OCI-LY3 (cell line): ENCODE measurements at regions not wholly inside any gene's neighbourhood (a gene's known extent, or its start where the extent isn't known, plus 50 kb on each side); places are given as distances from the start of the nearest gene placed in this dataset.

Experiments
- H2AFZ ChIP-seq: fragments of 200-600, 300-600 bp; shearing (Covaris generic); 2 replicates; pipeline ENCODE4 v1.6.0; 2014; ENCODE audit warnings: antibody characterized with exemption, low read depth, low read length
- H3K27ac ChIP-seq: fragments of 200-600, 300-600 bp; sonication (generic); 2 replicates; pipeline ENCODE4 v1.5.1; 2014; ENCODE audit warnings: mild to moderate bottlenecking, low read length, moderate library complexity, mixed read lengths
- H3K27me3 ChIP-seq: fragments of 200-600, 300-600 bp; sonication (generic); 2 replicates; pipeline ENCODE4 v1.6.1; 2014; ENCODE audit warnings: low read depth, low read length, mixed read lengths
- H3K36me3 ChIP-seq: fragments of 200-600, 300-600 bp; sonication (generic); replicated peaks from 2 replicates; pipeline ENCODE3; 2014; ENCODE audit warnings: low read depth, low read length, mixed read lengths
- H3K4me1 ChIP-seq: fragments of 300-600, 200-600 bp; sonication (generic); 2 replicates; pipeline ENCODE4 v1.6.1; 2014; ENCODE audit warnings: low read length, mixed read lengths
- H3K4me2 ChIP-seq: fragments of 200-600, 300-600 bp; sonication (generic); 2 replicates; pipeline ENCODE4 v1.6.1; 2014; ENCODE audit warnings: low read length, mixed read lengths
- H3K4me3 ChIP-seq: fragments of 300-600, 200-600 bp; sonication (generic); 2 replicates; pipeline ENCODE4 v1.5.1; 2014; ENCODE audit warnings: antibody characterized with exemption, mild to moderate bottlenecking, low read length, moderate library complexity
- H3K79me2 ChIP-seq: fragments of 300-600, 200-600 bp; shearing (Covaris generic); 2 replicates; pipeline ENCODE4 v1.6.1; 2014; ENCODE audit warnings: mild to moderate bottlenecking, low read length, mixed read lengths
- H3K9ac ChIP-seq: fragments of 300-600, 200-600 bp; shearing (Covaris generic); 2 replicates; pipeline ENCODE4 v1.6.0; 2014; ENCODE audit warnings: mild to moderate bottlenecking, low read length, moderate library complexity
- H3K9me3 ChIP-seq: fragments of 200-600, 300-600 bp; shearing (Covaris generic); 2 replicates; pipeline ENCODE4 v1.6.1; 2014; ENCODE audit warnings: low read length, mixed read lengths; ENCODE audit not compliant: insufficient read depth
- H4K20me1 ChIP-seq: fragments of 200-600, 300-600 bp; sonication (generic); 2 replicates; pipeline ENCODE4 v1.6.1; 2016; ENCODE audit warnings: low read length, mixed read lengths; ENCODE audit not compliant: insufficient read depth
- EZH2phosphoT487 ChIP-seq: fragments of 200-600 bp; shearing (Covaris generic); IDR thresholded peaks from 2 replicates; pipeline ENCODE4 v1.6.1; 2018; ENCODE audit warnings: antibody characterized with exemption, mixed run types, low read depth
- TF ChIP-seq, protein P1 (sequence below): fragments of 200-600, 300-600 bp; sonication (generic); IDR thresholded peaks from 2 replicates; pipeline ENCODE4 v1.5.1; 2014; ENCODE audit warnings: antibody characterized with exemption, low read length, low read depth

DNA sequence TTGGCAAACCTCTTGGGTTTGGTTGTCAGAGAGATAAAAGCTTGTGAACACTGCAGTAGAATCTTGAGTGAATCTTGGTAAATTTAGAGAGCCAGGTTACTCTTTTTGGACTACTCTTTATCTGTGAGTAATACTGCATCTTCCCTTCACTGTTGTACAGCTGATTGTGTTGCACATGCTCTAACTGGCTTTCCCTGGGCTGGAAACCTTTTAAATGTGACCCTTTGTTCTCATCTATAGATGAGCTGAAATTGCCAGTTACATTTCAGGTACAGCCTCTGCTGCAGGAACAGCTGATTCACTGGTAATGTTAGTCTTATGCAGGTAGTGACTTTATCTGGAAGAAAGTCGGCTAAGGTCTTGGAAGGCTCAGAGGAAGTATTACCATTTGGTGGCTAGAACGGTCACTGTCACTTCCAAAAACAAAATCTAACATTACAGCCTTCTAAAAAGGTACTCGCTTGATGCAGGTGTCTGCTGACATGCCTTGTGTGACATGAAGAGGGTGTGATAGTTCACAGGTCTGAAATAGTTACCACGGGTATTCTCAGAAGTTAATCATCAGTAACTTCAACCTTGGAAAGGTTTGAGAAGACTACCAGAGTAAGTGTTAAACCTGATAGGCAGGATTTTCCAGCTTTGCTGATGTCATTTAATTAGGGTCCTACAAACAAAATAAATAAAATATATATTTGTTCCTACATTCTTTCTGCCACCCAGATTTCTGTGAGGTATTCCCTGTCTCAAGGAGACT lies 851.1 kb downstream of the SLC4A3 start:
- Histone ChIP-seq H3K4me3 (no peak overlapping the region), H3K4me1 (peaks cover 15% of the 10 kb centered on the region), H3K36me3 (no peaks in the 10 kb centered on the region), H2AFZ (no peak overlapping the region), H3K9ac (no peak overlapping the region), H4K20me1 (no peaks in the 10 kb centered on the region), H3K4me2 (no peak overlapping the region), H3K27me3 (no peaks in the 10 kb centered on the region), H3K27ac (no peak overlapping the region), H3K9me3 (no peaks in the 10 kb centered on the region), H3K79me2 (no peaks in the 10 kb centered on the region)
- TF ChIP-seq, protein P1, sequence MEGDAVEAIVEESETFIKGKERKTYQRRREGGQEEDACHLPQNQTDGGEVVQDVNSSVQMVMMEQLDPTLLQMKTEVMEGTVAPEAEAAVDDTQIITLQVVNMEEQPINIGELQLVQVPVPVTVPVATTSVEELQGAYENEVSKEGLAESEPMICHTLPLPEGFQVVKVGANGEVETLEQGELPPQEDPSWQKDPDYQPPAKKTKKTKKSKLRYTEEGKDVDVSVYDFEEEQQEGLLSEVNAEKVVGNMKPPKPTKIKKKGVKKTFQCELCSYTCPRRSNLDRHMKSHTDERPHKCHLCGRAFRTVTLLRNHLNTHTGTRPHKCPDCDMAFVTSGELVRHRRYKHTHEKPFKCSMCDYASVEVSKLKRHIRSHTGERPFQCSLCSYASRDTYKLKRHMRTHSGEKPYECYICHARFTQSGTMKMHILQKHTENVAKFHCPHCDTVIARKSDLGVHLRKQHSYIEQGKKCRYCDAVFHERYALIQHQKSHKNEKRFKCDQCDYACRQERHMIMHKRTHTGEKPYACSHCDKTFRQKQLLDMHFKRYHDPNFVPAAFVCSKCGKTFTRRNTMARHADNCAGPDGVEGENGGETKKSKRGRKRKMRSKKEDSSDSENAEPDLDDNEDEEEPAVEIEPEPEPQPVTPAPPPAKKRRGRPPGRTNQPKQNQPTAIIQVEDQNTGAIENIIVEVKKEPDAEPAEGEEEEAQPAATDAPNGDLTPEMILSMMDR, result no peak
- TF ChIP-seq EZH2phosphoT487, result no peak

DNA sequence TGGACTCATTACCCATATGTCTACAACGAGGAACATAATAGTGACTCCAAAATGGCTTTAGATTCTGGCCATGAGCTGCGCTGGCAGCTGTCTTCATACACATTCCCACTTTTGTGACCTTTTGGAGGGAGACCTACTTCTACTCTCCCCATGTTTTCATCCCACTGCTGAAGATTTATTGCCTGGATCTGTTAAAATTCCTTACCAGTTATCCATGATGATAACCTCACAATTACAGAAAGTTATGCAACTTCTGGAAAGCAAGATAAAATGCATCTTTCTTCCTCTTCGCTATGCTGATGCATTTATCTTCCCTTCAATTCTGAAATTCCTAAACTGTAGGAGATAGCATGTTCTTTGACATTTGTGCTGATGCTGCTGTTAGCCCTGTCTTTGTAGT lies 855.3 kb downstream of the SLC4A3 start:
- H3K9ac ChIP-seq, result no peak overlapping the region
- TF ChIP-seq, protein P1, result no peak
- no peak for TF ChIP-seq EZH2phosphoT487
- H2AFZ ChIP-seq, result no peak overlapping the region
- peaks cover 12% of the 10 kb centered on the region for H3K4me1 ChIP-seq
- H3K4me3 ChIP-seq, result no peak overlapping the region
- H3K27me3 ChIP-seq, result no peaks in the 10 kb centered on the region
- no peaks in the 10 kb centered on the region for H3K36me3 ChIP-seq
- no peak overlapping the region for H3K4me2 ChIP-seq
- no peaks in the 10 kb centered on the region for H4K20me1 ChIP-seq
- H3K27ac ChIP-seq, result no peak overlapping the region
- H3K9me3 ChIP-seq, result no peaks in the 10 kb centered on the region
- no peaks in the 10 kb centered on the region for H3K79me2 ChIP-seq

DNA sequence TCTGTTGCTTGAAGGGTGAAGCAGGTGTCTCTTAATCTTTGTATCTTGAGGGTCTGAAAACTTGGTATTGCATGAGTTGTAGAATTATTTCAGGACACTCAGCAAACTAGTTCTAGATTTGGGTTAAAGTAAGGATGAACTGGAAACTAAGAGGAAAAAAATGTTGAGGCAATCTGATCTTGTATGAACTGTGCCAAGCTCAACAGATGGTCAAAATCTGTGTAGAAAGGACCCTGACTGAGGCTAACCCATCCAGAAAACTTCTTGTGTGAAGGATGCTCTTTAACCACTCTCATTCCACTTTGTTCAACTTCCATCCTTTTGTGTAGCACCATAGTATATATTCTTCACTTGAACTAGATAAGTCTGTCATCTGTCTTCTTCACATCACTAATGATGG lies 861.7 kb downstream of the SLC4A3 start:
- TF ChIP-seq, protein P1, result no peak
- TF ChIP-seq EZH2phosphoT487, result no peak
- Histone ChIP-seq H3K4me2 (no peak overlapping the region), H3K4me1 (no peaks in the 10 kb centered on the region), H3K79me2 (no peaks in the 10 kb centered on the region), H2AFZ (no peak overlapping the region), H3K36me3 (no peaks in the 10 kb centered on the region), H3K9me3 (no peaks in the 10 kb centered on the region), H3K9ac (no peak overlapping the region), H3K4me3 (no peak overlapping the region), H3K27me3 (no peaks in the 10 kb centered on the region), H4K20me1 (no peaks in the 10 kb centered on the region), H3K27ac (no peak overlapping the region)

DNA sequence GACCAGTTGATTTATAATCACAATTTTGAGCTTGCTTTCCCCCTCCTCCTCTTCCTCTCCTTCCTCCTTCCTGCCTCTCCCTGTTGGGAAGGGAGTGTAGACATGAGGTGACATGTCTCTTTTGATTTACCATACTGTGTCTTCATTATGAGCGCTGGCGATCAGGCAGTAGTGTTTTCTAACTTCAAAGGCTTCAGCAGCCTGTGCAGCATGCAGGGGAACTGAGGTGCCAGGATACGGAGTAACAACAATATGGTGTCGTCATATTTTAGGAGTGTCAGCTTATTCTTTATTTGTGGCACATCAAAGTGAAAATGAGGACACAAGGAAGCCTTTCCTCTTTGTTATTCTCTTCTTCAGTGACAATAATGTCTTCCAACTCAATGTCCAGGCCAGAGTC lies 864.2 kb downstream of the SLC4A3 start:
- Histone ChIP-seq H3K4me3 (no peak overlapping the region), H3K9me3 (no peaks in the 10 kb centered on the region), H3K79me2 (no peaks in the 10 kb centered on the region), H2AFZ (no peak overlapping the region), H3K4me2 (no peak overlapping the region), H3K27me3 (no peaks in the 10 kb centered on the region), H3K4me1 (no peaks in the 10 kb centered on the region), H3K27ac (no peak overlapping the region), H3K9ac (no peak overlapping the region), H3K36me3 (no peaks in the 10 kb centered on the region), H4K20me1 (no peaks in the 10 kb centered on the region)
- TF ChIP-seq, protein P1, result no peak
- TF ChIP-seq EZH2phosphoT487, result no peak
